NCI-H1048 (cell line): ENCODE measurements at regions not wholly inside any gene's neighbourhood (a gene's known extent, or its start where the extent isn't known, plus 50 kb on each side); places are given as distances from the start of the nearest gene placed in this dataset.
"Not testable (repeated sequence)": the region's sequence is repeated elsewhere in the genome, so short reads cannot be mapped to it uniquely, and the experiment has no call there.

Source experiments
- DNase-seq: peaks from one replicate; lab custom pipeline; 2025; lab: John Stamatoyannopoulos, UW

GRCh38 chr5:136740228-136740627 lies 374.9 kb upstream of the TRPC7 start:
- DNase-seq = no peak

- DNase-seq = not testable (repeated sequence)
Observed at GRCh38 chr5:136739271-136739670, 373.9 kb upstream of the TRPC7 start.

- no peak for DNase-seq
Observed at GRCh38 chr5:136738829-136739228, 373.5 kb upstream of the TRPC7 start.

- no peak for DNase-seq
Observed at GRCh38 chr5:136736021-136736420, 370.7 kb upstream of the TRPC7 start.

- not testable (repeated sequence) for DNase-seq
Observed at GRCh38 chr5:136735611-136736010, 370.3 kb upstream of the TRPC7 start.

GRCh38 chr5:136734628-136735027 lies 369.3 kb upstream of the TRPC7 start:
- DNase-seq = no peak

- DNase-seq = no peak
Observed at GRCh38 chr5:136732751-136733150, 367.4 kb upstream of the TRPC7 start.

- DNase-seq = no peak
Observed at GRCh38 chr5:136731241-136731900, 366.0 kb upstream of the TRPC7 start.

GRCh38 chr5:136730426-136730825 lies 365.1 kb upstream of the TRPC7 start:
- DNase-seq = no peak

- no peak for DNase-seq
Observed at GRCh38 chr5:136729901-136730355, 364.6 kb upstream of the TRPC7 start.

GRCh38 chr5:136726506-136726905 lies 361.2 kb upstream of the TRPC7 start:
- no peak for DNase-seq

- DNase-seq = no peak
Observed at GRCh38 chr5:136724161-136724560, 358.8 kb upstream of the TRPC7 start.

- no peak for DNase-seq
Observed at GRCh38 chr5:136722581-136722980, 357.2 kb upstream of the TRPC7 start.

- DNase-seq = no peak
Observed at GRCh38 chr5:136722086-136722485, 356.7 kb upstream of the TRPC7 start.

GRCh38 chr5:136720674-136721073 lies 355.3 kb upstream of the TRPC7 start:
- no peak for DNase-seq

GRCh38 chr5:136717917-136718316 lies 352.6 kb upstream of the TRPC7 start:
- no peak for DNase-seq

GRCh38 chr5:136714286-136714685 lies 348.9 kb upstream of the TRPC7 start:
- no peak for DNase-seq

- no peak for DNase-seq
Observed at GRCh38 chr5:136712628-136713027, 347.3 kb upstream of the TRPC7 start.

- DNase-seq = no peak
Observed at GRCh38 chr5:136710834-136711233, 345.5 kb upstream of the TRPC7 start.

GRCh38 chr5:136703706-136704105 lies 338.4 kb upstream of the TRPC7 start:
- DNase-seq = no peak

GRCh38 chr5:136703036-136703435 lies 337.7 kb upstream of the TRPC7 start:
- DNase-seq = no peak

- DNase-seq = no peak
Observed at GRCh38 chr5:136701191-136701590, 335.8 kb upstream of the TRPC7 start.

GRCh38 chr5:136699651-136700050 lies 334.3 kb upstream of the TRPC7 start:
- DNase-seq = no peak

- no peak for DNase-seq
Observed at GRCh38 chr5:136698970-136699369, 333.6 kb upstream of the TRPC7 start.
